GM21717 (cell line): ENCODE measurements at regions not wholly inside any gene's neighbourhood (a gene's known extent, or its start where the extent isn't known, plus 50 kb on each side); places are given as distances from the start of the nearest gene placed in this dataset.

ENCODE experiments used
- ATAC-seq: cut with Tn5 transposase; IDR thresholded peaks from one replicate; pipeline ENCODE4 v1.9.1; 2021; ENCODE audit warnings: mild to moderate bottlenecking, moderate library complexity; ENCODE audit not compliant: unreplicated experiment

DNA sequence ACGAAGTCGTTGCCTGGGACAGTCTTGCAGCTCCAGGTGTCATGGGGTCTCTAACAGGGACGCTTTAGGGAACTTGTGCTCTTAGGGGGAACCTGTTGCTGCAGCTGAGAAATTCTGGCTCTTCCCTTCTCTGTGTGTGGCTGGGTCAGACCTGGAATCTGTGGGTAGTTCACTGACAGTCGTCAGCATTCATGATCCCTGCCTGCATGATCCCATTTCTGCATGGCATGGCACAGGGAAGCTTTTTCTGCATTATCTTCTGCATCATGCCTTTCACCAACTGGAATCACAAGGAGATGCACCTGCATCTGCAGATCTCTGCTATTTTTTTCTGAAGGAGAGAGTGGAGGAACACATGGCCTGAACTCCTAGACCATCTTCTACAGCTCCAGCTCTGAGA, 85.6 kb downstream of the SOX9 start:
- ATAC-seq, result no peak

DNA sequence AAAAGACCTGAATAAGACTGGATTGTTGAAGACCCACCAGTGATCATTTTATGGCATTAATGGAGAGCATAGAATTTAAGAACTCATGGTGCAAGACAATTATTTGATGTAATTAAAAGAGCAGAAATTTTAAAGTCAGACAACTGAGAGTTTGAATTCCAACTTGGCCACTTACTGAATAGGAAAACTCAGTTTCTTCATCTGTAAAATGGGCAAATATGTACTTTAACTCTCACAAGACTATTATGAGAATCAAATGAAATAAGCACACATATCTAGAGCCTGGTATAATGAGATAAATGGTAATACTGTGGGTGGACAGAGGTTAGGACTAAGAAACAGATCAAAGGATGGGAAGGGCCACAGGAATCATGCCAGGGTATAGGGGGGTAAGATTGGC, 88.0 kb downstream of the SOX9 start:
- ATAC-seq, result no peak

DNA sequence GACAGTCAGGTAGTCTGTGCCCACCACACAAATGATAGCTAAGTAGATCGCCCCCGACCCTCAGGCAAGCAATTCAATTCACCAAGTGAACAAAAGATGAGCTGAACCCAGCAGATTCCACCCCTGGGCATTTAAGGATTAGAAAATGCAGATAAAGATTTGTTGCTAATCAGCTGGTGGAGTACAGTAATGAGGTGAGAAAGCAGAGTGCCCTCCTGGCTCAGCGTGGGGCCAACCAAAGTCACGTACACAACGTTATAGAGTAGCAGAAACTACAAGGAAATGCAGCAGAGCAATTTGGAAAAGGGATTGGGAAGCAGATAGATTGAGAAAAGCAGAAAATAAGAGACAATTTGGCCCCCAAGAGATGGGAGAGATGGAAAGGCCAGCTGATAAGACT, 91.2 kb downstream of the SOX9 start:
- no peak for ATAC-seq

DNA sequence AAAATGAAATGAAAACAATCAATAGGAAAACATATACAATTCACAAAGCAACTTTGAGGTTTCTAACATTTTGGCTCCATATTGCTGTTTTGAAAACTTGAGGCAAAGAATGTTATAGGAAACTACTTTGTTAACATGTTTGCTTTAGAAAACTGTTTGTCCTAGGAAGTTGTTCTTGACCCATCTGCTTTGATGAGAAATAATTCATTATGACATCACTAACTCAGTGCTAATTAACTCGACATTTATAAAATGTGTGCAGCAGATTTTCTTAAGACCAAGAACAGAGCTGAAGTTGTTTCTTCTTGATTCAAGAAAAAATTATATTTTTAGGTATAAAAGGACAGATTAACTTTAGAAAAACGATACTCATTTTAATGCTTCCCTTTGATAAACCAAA, 94.7 kb downstream of the SOX9 start:
- no peak for ATAC-seq

DNA sequence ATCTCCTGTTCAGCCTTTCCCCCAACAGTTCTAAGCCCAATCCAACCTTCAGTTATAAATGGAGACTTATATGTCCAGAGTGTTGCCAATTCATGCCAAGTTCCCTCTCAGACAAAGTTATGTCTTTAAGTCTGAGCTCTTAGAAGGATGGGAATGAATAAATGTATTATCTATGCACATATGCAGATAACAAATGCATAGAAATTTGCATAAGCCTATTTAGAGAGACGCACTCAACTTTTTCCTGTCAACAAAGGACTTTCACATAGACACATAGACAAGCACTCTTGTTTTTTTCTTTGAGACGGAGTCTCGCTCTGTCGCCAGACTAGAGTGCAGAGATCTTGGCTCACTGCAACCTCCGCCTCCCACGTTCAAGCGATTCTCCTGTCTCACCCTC, 95.1 kb downstream of the SOX9 start:
- ATAC-seq, result no peak

DNA sequence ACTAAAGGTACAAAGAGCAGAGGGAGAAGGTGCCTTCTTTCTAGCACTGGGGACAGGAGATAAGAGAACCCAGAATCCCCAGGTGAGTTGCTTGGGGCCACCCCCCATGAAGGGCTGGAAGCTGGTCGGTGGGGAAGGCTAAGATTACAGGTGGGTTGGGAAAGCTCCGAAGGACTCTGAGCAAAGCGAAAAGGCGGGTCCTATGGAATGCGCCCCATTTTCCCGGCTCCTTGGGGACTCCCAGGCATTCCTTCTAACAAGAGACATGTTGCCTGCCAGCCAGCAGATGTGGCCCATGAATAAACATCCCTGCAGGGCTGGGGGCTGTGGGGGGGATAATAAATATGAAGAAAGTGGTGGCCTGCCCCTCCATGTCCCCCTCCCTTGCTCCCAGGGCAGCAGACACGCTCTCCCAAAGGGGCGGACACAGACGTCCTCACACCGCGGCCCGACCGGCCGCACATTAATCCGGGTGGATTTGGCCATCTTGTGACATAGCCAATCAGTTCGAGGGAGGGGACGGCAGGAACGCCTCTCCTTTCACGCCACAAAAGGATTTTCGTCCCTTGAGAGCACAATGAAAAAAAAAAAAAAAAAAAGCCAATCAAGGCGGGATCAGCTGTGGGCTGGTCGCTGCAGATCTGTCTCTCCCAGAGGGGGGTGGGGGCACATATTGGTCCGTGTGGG, 98.5 kb downstream of the SOX9 start:
- ATAC-seq, result no peak

DNA sequence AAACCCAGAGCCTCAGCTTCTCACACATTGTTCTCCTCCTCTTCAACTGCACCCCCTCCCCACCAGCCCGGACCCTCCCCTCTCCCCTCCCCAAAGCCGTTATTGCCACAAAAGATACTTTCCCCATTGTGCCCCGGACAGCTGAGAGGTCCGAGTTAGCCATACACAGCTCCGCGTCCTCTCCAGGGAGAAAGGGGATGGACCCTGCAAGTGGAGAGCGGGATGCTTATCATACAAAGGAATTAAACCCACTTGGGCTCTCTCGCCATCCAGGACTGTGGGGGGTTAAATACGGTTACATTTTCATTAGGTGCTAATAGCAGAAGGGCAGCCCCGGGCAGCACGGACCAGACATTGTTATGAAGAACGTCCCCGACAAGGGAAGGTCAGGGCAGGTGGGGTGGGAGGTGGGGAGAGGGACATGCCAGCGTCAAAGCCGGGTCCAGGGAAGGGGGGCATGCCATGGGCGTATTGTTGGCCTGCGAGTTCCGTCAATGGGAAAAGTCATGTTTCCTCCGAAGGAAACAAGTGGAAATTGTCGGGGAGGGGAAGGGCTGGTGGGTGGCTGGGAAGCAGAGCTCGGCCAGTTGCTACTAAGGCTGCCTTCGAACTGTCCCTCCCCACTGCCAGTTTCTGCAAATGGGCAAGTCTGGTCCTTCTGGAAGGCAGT, 99.1 kb downstream of the SOX9 start:
- ATAC-seq, result no peak

DNA sequence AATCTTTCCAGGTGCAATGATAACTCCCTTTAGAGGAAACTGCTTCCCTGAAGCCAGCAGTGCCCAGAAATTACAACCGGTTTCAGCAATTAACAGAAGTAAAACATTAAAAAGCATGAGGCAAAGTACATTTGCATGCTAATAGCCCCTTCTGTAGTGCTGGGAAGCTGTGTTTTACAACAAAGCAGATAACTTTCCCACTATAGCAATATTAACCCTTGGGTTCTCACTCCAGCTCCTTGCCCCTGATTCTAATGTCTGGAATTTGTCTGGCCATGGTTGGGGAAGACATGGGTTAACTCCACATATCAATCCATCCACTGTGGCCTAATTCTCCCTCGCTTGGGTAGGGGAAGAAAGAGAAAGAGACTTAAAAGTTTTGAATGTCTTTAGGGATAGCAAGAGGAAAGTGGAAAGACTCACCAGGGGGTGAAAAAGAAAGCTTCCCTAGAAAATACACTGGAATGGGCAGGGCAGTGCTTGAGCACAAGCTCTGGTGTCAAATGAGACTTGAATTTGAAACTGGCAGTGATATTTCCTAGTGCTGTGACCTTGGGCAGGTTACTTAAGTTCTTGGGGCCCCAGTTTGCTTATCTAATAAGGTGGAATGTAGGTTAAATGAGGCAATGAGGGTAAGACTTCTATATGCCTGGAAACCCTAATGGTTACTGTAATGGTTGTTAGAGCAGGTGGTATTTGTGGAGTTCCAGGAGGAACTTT, 102.0 kb downstream of the SOX9 start:
- no peak for ATAC-seq

DNA sequence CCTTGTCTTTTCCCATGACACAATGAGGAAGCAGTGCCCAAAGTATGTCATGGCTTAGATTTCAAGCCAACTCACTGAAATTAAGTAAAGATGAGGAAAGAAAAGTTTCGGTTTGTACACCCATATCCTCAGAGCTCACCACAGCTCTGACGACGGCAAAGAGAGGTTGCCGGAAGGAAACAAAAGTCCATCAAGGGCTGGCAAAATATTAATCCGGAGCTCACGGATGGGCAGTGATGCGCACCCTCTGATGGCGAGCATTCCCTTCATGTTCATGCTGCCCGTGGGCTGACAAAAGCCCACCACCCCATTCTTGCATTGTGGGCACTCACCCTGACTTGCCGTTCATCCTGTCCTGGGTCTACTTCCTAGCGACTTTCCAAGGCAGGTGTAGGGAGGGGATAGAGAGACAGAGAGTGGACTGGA, 103.1 kb downstream of the SOX9 start:
- ATAC-seq, result no peak

DNA sequence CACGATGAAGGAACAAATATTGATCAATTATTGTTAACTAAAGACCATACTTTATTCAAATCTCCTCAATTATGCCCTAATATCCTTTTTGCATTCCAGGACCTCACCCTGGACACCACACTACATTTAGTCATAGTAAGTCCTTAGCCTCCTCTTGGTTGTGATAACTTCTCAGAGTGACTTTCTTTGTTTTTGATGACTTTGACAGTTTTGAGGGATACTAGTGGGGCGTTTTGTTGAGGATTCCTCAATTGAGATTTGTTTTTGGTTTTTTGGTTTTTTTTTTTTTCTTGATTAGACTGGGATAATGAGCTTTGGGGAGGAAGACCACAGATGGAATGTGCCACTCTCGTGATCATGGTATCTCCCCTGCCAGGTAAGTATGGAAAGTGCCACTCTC, 105.5 kb downstream of the SOX9 start:
- ATAC-seq, result no peak

DNA sequence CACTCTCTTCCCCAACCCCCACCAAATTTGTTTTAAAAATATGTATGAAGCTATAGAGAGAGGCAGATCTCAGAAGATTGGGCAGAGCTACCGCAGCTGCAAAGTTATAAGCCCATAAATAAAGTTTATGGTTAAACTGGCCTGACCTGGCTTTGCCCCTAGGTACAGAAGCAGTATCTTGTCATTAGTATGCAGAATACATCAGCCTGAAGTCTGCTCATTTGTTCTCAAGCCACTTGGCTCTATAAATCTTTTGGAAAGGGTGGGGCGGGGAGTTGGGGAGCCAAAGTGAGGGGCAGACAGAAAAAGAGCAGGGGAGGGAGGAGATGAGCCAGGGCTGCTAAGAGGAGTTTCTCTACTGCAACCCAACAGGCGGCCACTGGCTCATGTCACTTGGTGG, 113.2 kb downstream of the SOX9 start:
- no peak for ATAC-seq

DNA sequence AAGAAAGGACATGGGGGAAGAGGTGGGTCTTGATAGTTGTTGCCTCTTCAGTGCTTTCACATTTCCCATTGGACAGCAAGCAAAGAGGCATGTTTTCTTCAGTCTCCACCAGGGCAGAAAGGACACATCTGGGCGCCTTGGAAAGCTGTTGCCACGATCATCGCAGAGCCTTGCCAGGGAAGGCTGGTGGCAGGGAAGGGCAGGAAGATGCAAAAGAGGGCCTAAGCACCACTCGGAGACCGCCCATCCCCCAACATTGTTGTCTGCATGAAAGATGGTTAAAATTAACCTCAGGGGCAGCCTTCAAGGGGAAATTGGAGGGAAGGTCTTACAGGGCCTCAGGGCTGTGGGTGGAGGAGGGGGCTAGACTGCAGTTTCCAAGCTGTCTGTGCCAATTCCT, 114.2 kb downstream of the SOX9 start:
- no peak for ATAC-seq

DNA sequence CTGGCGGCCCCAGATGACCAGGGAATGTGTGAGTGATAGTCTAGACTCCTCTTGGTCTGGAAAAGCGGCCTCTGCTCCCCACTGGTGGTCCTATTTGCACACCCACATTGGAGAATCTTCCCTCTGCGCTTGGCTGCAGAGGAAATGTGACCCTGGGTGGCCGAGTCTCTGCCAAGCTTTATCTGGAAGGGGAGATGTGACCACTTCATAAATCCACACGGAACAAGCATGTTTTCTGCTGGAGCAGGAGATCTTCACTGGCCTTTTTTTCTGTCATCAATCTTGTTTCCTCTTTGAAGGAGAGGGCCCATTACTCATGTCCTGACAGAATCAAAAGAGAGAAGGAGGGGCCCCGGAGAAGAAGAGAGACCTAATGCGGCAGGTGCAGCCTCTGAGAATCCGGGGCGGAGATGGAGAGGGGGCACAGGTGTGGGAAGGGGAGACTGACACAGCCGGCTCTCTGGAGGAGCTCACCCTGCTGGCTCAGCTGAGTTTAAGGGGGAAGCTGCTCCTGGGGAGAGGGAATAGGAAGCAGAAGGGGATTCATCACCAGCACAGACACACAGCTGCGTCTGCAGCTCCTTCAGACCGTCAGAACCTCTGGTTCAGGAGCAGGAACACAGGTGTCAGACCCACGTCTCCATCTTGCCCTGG, 116.3 kb downstream of the SOX9 start:
- ATAC-seq, result no peak

DNA sequence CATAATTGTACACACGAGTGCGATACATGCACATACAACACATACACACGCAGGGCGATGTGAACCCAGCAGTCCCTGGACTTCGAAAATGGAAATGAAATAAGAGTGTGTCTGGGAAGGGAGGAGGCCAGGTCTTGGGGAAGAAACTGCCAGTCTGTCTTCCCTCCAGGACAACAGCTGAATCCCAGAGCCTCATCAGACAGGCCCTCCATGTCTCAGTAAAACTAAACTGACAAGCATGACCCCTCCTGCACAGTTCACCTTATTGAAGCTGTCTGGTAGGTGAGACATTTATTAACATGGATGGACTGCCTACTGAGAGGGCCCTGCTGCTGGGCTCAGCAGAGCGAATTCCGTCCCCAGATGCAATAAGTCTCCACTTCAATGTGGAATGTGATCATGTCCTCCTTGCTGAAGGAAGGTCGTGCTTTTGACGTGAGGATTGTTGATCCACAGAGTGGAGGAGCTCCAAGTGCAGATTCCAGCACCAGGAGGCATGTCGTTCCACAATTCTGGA, 117.4 kb downstream of the SOX9 start:
- ATAC-seq, result no peak

DNA sequence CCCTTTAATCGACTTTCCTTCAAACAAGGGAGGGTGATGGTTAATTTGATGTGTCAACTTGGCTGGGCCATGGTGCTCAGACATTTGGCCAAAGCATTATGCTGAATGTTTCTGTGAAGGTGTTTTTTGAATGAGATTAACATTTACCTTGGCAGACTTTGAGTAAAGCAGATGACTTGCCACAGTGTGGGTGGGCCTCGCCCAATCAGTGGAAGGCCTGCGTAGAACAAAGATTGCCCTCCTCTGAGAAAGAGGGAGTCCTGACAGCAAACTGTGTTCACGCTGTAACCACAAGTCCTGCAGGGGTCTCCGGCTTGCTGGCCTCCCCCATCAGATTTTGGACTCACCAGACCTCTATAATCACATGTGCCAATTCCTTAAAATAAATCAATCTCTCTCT, 118.7 kb downstream of the SOX9 start:
- ATAC-seq, result no peak

DNA sequence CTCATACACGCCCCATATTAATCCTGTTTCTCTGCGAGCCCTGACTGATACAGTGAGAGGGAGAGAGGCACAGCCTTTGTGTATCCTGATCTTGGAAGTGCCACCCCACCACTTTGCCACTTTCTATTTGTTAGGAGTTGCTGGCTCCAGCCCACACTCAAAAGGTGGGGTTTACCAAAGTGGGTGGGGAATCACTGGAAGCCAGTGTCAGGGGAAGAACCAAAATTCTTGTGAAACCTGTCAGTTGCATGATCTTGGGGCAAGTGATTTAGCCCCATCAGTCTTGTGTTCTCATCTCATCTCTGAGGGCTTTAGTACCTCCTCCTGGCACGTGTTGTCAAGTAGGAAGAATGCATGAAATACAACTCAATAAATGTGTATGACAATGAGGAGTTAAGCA, 119.5 kb downstream of the SOX9 start:
- ATAC-seq, result peak; percentile 64

DNA sequence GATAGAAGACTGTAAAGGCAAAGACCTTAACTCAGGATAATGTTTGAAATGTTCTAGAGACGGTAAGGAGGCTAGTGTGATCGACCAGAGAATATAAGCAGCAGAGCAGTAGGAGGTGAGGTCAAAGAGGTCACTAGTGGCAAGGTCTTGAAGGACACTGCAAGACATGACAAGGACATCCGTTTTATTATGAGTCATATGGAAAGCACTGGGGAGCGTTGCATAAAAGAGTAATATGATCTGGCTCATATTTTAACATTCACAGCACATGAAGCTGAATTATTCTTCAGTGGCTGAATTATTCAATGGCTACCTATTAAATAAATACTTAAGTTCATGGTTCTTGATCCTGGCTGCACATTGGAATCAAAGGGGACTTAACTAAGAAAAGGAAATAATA, 123.7 kb downstream of the SOX9 start:
- ATAC-seq, result no peak

DNA sequence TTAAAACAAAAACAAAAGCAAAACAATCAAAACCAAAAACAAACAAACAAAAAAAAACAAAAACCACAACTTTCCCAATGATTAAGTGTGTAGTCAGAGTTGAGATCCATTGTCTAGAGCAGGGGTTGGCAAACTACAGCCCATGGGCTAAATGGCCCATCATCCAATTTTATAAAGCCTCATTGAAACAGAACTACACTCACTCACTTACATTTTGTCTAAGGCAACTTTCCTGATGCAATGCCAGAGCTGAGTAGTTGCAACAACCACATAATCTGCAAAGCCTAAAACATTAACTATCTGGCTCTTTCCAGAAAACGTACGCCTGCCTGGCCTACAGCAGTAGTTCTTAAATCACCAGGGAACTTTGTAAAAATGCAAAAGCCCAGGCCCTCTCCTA, 124.1 kb downstream of the SOX9 start:
- ATAC-seq, result no peak

DNA sequence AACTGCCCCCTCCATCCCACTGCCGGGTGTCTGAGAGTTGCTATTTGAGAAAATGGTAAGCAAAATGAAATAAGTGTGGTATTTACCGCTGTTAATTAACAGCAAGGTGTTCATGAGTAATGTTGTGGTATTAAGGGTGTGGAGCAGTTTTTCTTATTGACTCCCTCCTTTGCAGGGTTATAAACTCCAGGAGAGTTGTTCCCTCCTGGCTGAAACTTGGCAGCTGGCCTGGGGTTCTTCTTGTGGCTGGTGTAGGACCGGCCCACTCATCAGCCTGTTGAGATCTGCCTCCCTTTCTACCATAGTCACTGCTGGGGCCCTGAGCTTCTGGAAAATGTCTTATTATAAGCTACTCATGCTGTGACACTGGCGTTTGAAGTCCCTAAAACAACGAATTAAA, 128.6 kb downstream of the SOX9 start:
- ATAC-seq, result no peak

DNA sequence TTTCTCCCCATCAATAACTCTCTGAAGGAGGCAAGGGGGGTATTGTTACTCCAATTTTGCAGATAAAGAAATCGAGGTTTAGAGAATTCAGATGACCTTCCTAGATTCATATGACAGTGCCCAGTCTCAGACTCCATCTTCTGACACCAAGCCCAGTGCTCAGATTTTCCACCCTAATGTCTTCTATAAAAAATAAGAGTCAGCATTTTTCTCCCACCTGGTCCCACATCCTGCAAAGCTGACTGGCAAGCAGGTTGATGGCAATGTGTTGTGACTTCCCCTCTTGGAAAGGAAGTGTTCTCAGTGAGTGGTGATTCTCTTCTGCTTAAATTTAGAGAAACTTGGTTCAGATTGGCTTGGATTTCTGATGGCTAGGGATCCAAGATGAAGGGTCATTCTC, 129.4 kb downstream of the SOX9 start:
- ATAC-seq, result no peak

DNA sequence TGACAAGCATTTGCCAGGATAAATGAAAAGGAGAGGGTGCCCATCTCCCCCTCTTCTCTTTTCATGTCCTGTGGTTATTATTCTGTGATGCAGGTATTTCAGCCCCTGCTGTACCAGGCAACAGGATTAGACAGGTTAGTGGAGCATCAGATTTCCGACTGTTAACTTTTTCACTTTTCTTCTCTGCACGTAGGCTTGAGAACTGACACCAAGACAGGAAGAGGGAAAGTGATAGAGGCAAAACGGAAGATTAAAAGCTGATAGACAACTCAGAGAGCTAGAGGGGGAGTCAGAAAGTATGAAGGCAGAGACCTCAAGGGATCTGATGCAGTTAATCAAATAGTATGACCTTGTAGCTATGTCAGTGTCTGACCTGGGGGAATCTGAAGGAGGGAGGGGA, 132.8 kb downstream of the SOX9 start:
- ATAC-seq, result no peak
